T-cell (primary cell): ENCODE measurements at regions not wholly inside any gene's neighbourhood (a gene's known extent, or its start where the extent isn't known, plus 50 kb on each side); places are given as distances from the start of the nearest gene placed in this dataset.

Experiments
- ATAC-seq, 4 experiments: fragments of 200-7000 bp in 3 of 4; fragments of 150-1000 bp in 1 of 4; cut with Tn5 transposase; replicated peaks in 1 of 4; 1 replicate in 3 of 4; 2 replicates in 1 of 4; pipeline ENCODE4 v1.10.0; 2021; ENCODE audit warnings: moderate library complexity in 3 of 4, mild to moderate bottlenecking in 2 of 4, moderate number of reproducible peaks in 1 of 4
- CTCF ChIA-PET, 2 donors: fragments of 300-600 bp; sonication (Branson Sonifier 250); formaldehyde crosslinking; loops; one replicate each; lab custom pipeline; 2022; ENCODE audit warnings: antibody characterized with exemption in 2 of 2; lab: Charles Lee
- POLR2A ChIA-PET, 2 donors: fragments of 300-600 bp; sonication (Branson Sonifier 250); formaldehyde crosslinking; loops; one replicate each; lab custom pipeline; 2022; ENCODE audit warnings: antibody characterized with exemption in 2 of 2; lab: Charles Lee
- DNase-seq, 35 experiments: peaks; one replicate each; pipeline versions ENCODE4 v3.0.0 to v3.0.0-alpha.2; 2013 to 2023
- H3K27ac ChIP-seq: one replicate; pipeline ENCODE4 v1.5.1; 2013; ENCODE audit warnings: low read length
- H3K27me3 ChIP-seq, 2 experiments: replicated peaks in 1 of 2; 1 replicate in 1 of 2; 2 replicates in 1 of 2; pipeline versions ENCODE4 v1.6.1 to v1.7.0; 2013; ENCODE audit warnings: low read length in 1 of 2, mixed read lengths in 1 of 2; ENCODE audit not compliant: control insufficient read depth in 2 of 2, insufficient read depth in 2 of 2; ENCODE audit errors: extremely low read depth in 1 of 2
- H3K36me3 ChIP-seq, 2 donors: 1 replicate in 1 of 2; 2 replicates in 1 of 2; pipeline versions ENCODE4 v1.6.1 to v1.7.0; 2013; ENCODE audit warnings: low read length in 1 of 2; ENCODE audit not compliant: control insufficient read depth in 2 of 2, insufficient read depth in 1 of 2; ENCODE audit errors: extremely low read depth in 1 of 2
- H3K4me1 ChIP-seq, 2 experiments: 1 replicate in 1 of 2; 2 replicates in 1 of 2; pipeline versions ENCODE4 v1.6.1 to v1.7.0; 2013; ENCODE audit warnings: low read length in 2 of 2, mixed read lengths in 1 of 2; ENCODE audit not compliant: insufficient read depth in 2 of 2, control insufficient read depth in 1 of 2; ENCODE audit errors: extremely low read depth in 1 of 2
- H3K4me3 ChIP-seq, 2 donors: 1 replicate in 1 of 2; 2 replicates in 1 of 2; pipeline versions ENCODE4 v1.5.1 to v1.7.0; 2013; ENCODE audit warnings: mild to moderate bottlenecking in 2 of 2, low read length in 1 of 2, moderate library complexity in 1 of 2; ENCODE audit not compliant: control insufficient read depth in 1 of 2; ENCODE audit errors: extremely low read depth in 1 of 2
- H3K9me3 ChIP-seq: 2 replicates; pipeline ENCODE4 v1.7.0; 2013
- H3K27ac Mint-ChIP-seq, 2 donors: one replicate each; pipeline ENCODE4 v1.8.0; 2020 to 2021; ENCODE audit warnings: mild to moderate bottlenecking in 2 of 2, mixed read lengths in 2 of 2
- H3K27me3 Mint-ChIP-seq, 2 donors: one replicate each; pipeline ENCODE4 v1.8.0; 2021 to 2022; ENCODE audit warnings: mixed read lengths in 2 of 2
- H3K36me3 Mint-ChIP-seq: one replicate; pipeline ENCODE4 v1.8.0; 2021; ENCODE audit warnings: mixed read lengths
- H3K4me1 Mint-ChIP-seq, 3 donors: one replicate each; pipeline ENCODE4 v1.8.0; 2020 to 2022; ENCODE audit warnings: mixed read lengths in 3 of 3, mild to moderate bottlenecking in 1 of 3
- H3K4me3 Mint-ChIP-seq, 3 donors: one replicate each; pipeline ENCODE4 v1.8.0; 2020 to 2022; ENCODE audit warnings: mild to moderate bottlenecking in 3 of 3, mixed read lengths in 3 of 3, moderate library complexity in 3 of 3
- H3K9me3 Mint-ChIP-seq, 3 donors: one replicate each; pipeline ENCODE4 v1.8.0; 2020 to 2022; ENCODE audit warnings: mixed read lengths in 3 of 3
- WGBS: methylation state at CpG from one replicate; pipeline ENCODE4 v1.1.5; 2013; ENCODE audit warnings: missing lambda C conversion rate; ENCODE audit not compliant: insufficient coverage; 5-methylcytosine and 5-hydroxymethylcytosine counted together

GRCh38 chr10:131533846-131534526 is 222.5 kb upstream of the TCERG1L start:
- no peak for DNase-seq
- no peaks in the 10 kb centered on the region for H3K36me3 Mint-ChIP-seq
- WGBS = 94% methylated on average over 13 of the region's 17 CpGs
- Histone ChIP-seq H3K4me1 (no peaks in the 10 kb centered on the region), H3K27me3 (peaks cover 0 to 8% of the 10 kb centered on the region in 2 experiments), H3K36me3 (no peaks in the 10 kb centered on the region), H3K9me3 (no peaks in the 10 kb centered on the region), H3K27ac (no peak overlapping the region), H3K4me3 (no peak overlapping the region)
- H3K27ac Mint-ChIP-seq = no peak overlapping the region
- ChIA-PET CTCF (no interaction called here), POLR2A (interaction anchor here in 1 of 2 donors (0.6 kb wide), 1 partner anchor 51 kb away, joined by 3 read pairs; no protein-coding TSS in a partner anchor)
- no peaks in the 10 kb centered on the region for H3K4me1 Mint-ChIP-seq
- H3K9me3 Mint-ChIP-seq = no peaks in the 10 kb centered on the region
- no peak for ATAC-seq
- H3K4me3 Mint-ChIP-seq = no peak overlapping the region
- H3K27me3 Mint-ChIP-seq = peaks cover 2 to 9% of the 10 kb centered on the region in 2 donors

GRCh38 chr10:131534836-131535235 is 223.3 kb upstream of the TCERG1L start:
- Mint-ChIP-seq H3K9me3 (no peaks in the 10 kb centered on the region), H3K4me1 (no peaks in the 10 kb centered on the region), H3K27ac (no peak overlapping the region), H3K36me3 (no peaks in the 10 kb centered on the region), H3K4me3 (no peak overlapping the region), H3K27me3 (peaks cover 3 to 9% of the 10 kb centered on the region in 2 donors)
- CTCF ChIA-PET = no interaction called here
- POLR2A ChIA-PET = no interaction called here
- ATAC-seq (peak in 1 of 4 experiments; percentile 13), DNase-seq (no peak)
- H3K27me3 ChIP-seq = peaks cover 0 to 8% of the 10 kb centered on the region in 2 experiments
- H3K4me3 ChIP-seq = no peak overlapping the region
- H3K27ac ChIP-seq = no peak overlapping the region
- WGBS = 65% methylated on average over 5 of the region's 11 CpGs
- no peaks in the 10 kb centered on the region for H3K9me3 ChIP-seq
- H3K36me3 ChIP-seq = no peaks in the 10 kb centered on the region
- no peaks in the 10 kb centered on the region for H3K4me1 ChIP-seq

GRCh38 chr10:131536676-131537075 is 225.2 kb upstream of the TCERG1L start:
- DNase-seq (no peak), ATAC-seq (no peak)
- Mint-ChIP-seq H3K4me3 (no peak overlapping the region), H3K27ac (no peak overlapping the region), H3K27me3 (peaks cover 4 to 9% of the 10 kb centered on the region in 2 donors), H3K4me1 (no peaks in the 10 kb centered on the region), H3K36me3 (no peaks in the 10 kb centered on the region), H3K9me3 (no peaks in the 10 kb centered on the region)
- ChIA-PET CTCF (no interaction called here), POLR2A (no interaction called here)
- 83% methylated on average over 14 of the region's 15 CpGs for WGBS
- Histone ChIP-seq H3K4me1 (no peaks in the 10 kb centered on the region), H3K27ac (no peak overlapping the region), H3K9me3 (no peaks in the 10 kb centered on the region), H3K27me3 (peaks cover 0 to 2% of the 10 kb centered on the region in 2 experiments), H3K4me3 (no peak overlapping the region), H3K36me3 (no peaks in the 10 kb centered on the region)

- no peaks in the 10 kb centered on the region for H3K9me3 ChIP-seq
- no peaks in the 10 kb centered on the region for H3K9me3 Mint-ChIP-seq
- POLR2A ChIA-PET = no interaction called here
- H3K4me1 Mint-ChIP-seq = no peaks in the 10 kb centered on the region
- H3K36me3 ChIP-seq = no peaks in the 10 kb centered on the region
- CTCF ChIA-PET = no interaction called here
- H3K27me3 Mint-ChIP-seq = peaks cover 3 to 9% of the 10 kb centered on the region in 2 donors
- no peaks in the 10 kb centered on the region for H3K36me3 Mint-ChIP-seq
- no peak for ATAC-seq
- peaks cover 0 to 4% of the 10 kb centered on the region in 2 experiments for H3K27me3 ChIP-seq
- no peak overlapping the region for H3K27ac Mint-ChIP-seq
- no peak overlapping the region for H3K4me3 ChIP-seq
- H3K27ac ChIP-seq = no peak overlapping the region
- H3K4me1 ChIP-seq = no peaks in the 10 kb centered on the region
- DNase-seq = no peak
- no CpG with 5 or more reads among the region's 1 CpG for WGBS
- no peak overlapping the region for H3K4me3 Mint-ChIP-seq
These were observed 225.8 kb upstream of the TCERG1L start for GRCh38 chr10:131537281-131537680.

GRCh38 chr10:131544495-131544894 is 233.0 kb upstream of the TCERG1L start:
- POLR2A ChIA-PET = no interaction called here
- Histone ChIP-seq H3K27ac (no peak overlapping the region), H3K27me3 (peaks cover 0 to 17% of the 10 kb centered on the region in 2 experiments), H3K36me3 (no peaks in the 10 kb centered on the region), H3K9me3 (no peaks in the 10 kb centered on the region), H3K4me1 (no peaks in the 10 kb centered on the region), H3K4me3 (no peak overlapping the region)
- H3K36me3 Mint-ChIP-seq = no peaks in the 10 kb centered on the region
- no peaks in the 10 kb centered on the region for H3K4me1 Mint-ChIP-seq
- CTCF ChIA-PET = no interaction called here
- ATAC-seq (no peak), DNase-seq (no peak)
- peaks cover 14 to 19% of the 10 kb centered on the region in 2 donors for H3K27me3 Mint-ChIP-seq
- no peak overlapping the region for H3K27ac Mint-ChIP-seq
- 63% methylated on average over 4 of the region's 8 CpGs for WGBS
- no peaks in the 10 kb centered on the region for H3K9me3 Mint-ChIP-seq
- H3K4me3 Mint-ChIP-seq = no peak overlapping the region

GRCh38 chr10:131546086-131546810 is 234.7 kb upstream of the TCERG1L start:
- Mint-ChIP-seq H3K36me3 (no peaks in the 10 kb centered on the region), H3K9me3 (no peaks in the 10 kb centered on the region), H3K4me1 (no peaks in the 10 kb centered on the region), H3K27me3 (peaks cover 14 to 16% of the 10 kb centered on the region in 2 donors), H3K27ac (no peak overlapping the region), H3K4me3 (no peak overlapping the region)
- H3K27me3 ChIP-seq = peaks cover 0 to 17% of the 10 kb centered on the region in 2 experiments
- H3K9me3 ChIP-seq = no peaks in the 10 kb centered on the region
- no peak overlapping the region for H3K27ac ChIP-seq
- H3K4me3 ChIP-seq = no peak overlapping the region
- DNase-seq (no peak), ATAC-seq (no peak)
- 71% methylated on average over 13 of the region's 13 CpGs for WGBS
- no peaks in the 10 kb centered on the region for H3K36me3 ChIP-seq
- POLR2A ChIA-PET = no interaction called here
- no peaks in the 10 kb centered on the region for H3K4me1 ChIP-seq
- CTCF ChIA-PET = no interaction called here
